ENCODE measurements at regions not wholly inside any gene's neighbourhood (a gene's known extent, or its start where the extent isn't known, plus 50 kb on each side); places are given as distances from the start of the nearest gene placed in this dataset.
A peak's percentile ranks its signal among the peaks of the same experiment; 100 is the strongest.

- DNase-seq (ENCODE audit: low spot score) (no peak), ATAC-seq (peak; percentile 30; the same call in 1 of the 3 replicates)
- H3K27me3 Mint-ChIP-seq (ENCODE audit: insufficient read depth, low read depth, poor library complexity): peaks cover 6% of the 10 kb centered on the region
- H3K79me2 ChIP-seq (replicated peaks; ENCODE audit: insufficient read depth): no peaks in the 10 kb centered on the region
- no peak for TF ChIP-seq EZH2 (IDR thresholded peaks at IDR 0.05; ENCODE audit: low read depth, unreplicated experiment)
- no peak for TF ChIP-seq ZNF114 (CRISPR knock-in tag; IDR thresholded peaks at IDR 0.05)
- no peak for TF ChIP-seq CTCF (conservative IDR thresholded peaks at IDR 0.05; ENCODE audit: low read depth in 2 of 2)
- TF ChIP-seq REST (IDR thresholded peaks at IDR 0.05; ENCODE audit: unreplicated experiment): no peak
- TF ChIP-seq NANOG (IDR thresholded peaks at IDR 0.05; ENCODE audit: borderline replicate concordance): no peak
- no peak for TF ChIP-seq STAT1 (IDR thresholded peaks at IDR 0.05; ENCODE audit: unreplicated experiment)
- no peak for TF ChIP-seq ZNF331 (CRISPR knock-in tag; IDR thresholded peaks at IDR 0.05; ENCODE audit: low read depth)
- no peak for TF ChIP-seq ETS1 (IDR thresholded peaks at IDR 0.05)
- TF ChIP-seq, protein P1, sequence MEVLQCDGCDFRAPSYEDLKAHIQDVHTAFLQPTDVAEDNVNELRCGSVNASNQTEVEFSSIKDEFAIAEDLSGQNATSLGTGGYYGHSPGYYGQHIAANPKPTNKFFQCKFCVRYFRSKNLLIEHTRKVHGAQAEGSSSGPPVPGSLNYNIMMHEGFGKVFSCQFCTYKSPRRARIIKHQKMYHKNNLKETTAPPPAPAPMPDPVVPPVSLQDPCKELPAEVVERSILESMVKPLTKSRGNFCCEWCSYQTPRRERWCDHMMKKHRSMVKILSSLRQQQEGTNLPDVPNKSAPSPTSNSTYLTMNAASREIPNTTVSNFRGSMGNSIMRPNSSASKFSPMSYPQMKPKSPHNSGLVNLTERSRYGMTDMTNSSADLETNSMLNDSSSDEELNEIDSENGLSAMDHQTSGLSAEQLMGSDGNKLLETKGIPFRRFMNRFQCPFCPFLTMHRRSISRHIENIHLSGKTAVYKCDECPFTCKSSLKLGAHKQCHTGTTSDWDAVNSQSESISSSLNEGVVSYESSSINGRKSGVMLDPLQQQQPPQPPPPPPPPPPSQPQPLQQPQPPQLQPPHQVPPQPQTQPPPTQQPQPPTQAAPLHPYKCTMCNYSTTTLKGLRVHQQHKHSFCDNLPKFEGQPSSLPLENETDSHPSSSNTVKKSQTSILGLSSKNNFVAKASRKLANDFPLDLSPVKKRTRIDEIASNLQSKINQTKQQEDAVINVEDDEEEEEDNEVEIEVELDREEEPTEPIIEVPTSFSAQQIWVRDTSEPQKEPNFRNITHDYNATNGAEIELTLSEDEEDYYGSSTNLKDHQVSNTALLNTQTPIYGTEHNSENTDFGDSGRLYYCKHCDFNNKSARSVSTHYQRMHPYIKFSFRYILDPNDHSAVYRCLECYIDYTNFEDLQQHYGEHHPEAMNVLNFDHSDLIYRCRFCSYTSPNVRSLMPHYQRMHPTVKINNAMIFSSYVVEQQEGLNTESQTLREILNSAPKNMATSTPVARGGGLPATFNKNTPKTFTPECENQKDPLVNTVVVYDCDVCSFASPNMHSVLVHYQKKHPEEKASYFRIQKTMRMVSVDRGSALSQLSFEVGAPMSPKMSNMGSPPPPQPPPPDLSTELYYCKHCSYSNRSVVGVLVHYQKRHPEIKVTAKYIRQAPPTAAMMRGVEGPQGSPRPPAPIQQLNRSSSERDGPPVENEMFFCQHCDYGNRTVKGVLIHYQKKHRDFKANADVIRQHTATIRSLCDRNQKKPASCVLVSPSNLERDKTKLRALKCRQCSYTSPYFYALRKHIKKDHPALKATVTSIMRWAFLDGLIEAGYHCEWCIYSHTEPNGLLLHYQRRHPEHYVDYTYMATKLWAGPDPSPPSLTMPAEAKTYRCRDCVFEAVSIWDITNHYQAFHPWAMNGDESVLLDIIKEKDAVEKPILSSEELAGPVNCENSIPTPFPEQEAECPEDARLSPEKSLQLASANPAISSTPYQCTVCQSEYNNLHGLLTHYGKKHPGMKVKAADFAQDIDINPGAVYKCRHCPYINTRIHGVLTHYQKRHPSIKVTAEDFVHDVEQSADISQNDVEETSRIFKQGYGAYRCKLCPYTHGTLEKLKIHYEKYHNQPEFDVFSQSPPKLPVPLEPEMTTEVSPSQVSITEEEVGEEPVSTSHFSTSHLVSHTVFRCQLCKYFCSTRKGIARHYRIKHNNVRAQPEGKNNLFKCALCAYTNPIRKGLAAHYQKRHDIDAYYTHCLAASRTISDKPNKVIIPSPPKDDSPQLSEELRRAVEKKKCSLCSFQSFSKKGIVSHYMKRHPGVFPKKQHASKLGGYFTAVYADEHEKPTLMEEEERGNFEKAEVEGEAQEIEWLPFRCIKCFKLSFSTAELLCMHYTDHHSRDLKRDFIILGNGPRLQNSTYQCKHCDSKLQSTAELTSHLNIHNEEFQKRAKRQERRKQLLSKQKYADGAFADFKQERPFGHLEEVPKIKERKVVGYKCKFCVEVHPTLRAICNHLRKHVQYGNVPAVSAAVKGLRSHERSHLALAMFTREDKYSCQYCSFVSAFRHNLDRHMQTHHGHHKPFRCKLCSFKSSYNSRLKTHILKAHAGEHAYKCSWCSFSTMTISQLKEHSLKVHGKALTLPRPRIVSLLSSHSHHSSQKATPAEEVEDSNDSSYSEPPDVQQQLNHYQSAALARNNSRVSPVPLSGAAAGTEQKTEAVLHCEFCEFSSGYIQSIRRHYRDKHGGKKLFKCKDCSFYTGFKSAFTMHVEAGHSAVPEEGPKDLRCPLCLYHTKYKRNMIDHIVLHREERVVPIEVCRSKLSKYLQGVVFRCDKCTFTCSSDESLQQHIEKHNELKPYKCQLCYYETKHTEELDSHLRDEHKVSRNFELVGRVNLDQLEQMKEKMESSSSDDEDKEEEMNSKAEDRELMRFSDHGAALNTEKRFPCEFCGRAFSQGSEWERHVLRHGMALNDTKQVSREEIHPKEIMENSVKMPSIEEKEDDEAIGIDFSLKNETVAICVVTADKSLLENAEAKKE (CRISPR knock-in tag; IDR thresholded peaks at IDR 0.05): no peak
- no peak for TF ChIP-seq JUNB (IDR thresholded peaks at IDR 0.05; ENCODE audit: unreplicated experiment)
- no peak for TF ChIP-seq POLR2AphosphoS5 (IDR thresholded peaks at IDR 0.05; ENCODE audit: low read depth)
- TF ChIP-seq CREB1 (CRISPR knock-in tag; IDR thresholded peaks at IDR 0.05; ENCODE audit: low read depth): no peak
- no peak for TF ChIP-seq EZH2phosphoT487 (IDR thresholded peaks at IDR 0.05; ENCODE audit: unreplicated experiment)
- H3K27ac Mint-ChIP-seq: no peak overlapping the region
- H3K27me3 ChIP-seq (ENCODE audit: insufficient read depth): no peaks in the 10 kb centered on the region
- H3K4me3 Mint-ChIP-seq: no peak overlapping the region
- H3K4me2 ChIP-seq: no peak overlapping the region
- no peak overlapping the region; the same call in 1 of the 2 replicates for H2AFZ ChIP-seq
- no peaks in the 10 kb centered on the region; the same call in 1 of the 2 replicates for H3K4me1 ChIP-seq (ENCODE audit: insufficient read depth)
- no peaks in the 10 kb centered on the region; the same call in 1 of the 3 replicates for H3K4me1 Mint-ChIP-seq
- H3K9me2 ChIP-seq (ENCODE audit: insufficient read depth): peaks cover 12% of the 10 kb centered on the region; the same call in 1 of the 2 replicates
- no peaks in the 10 kb centered on the region for H4K20me1 ChIP-seq (replicated peaks; ENCODE audit: insufficient read depth)
- H3K4me3 ChIP-seq: no peak overlapping the region
- H3K27ac ChIP-seq (ENCODE audit: low read depth): no peak overlapping the region
- H3K9me3 Mint-ChIP-seq: no peaks in the 10 kb centered on the region
- H3K36me3 Mint-ChIP-seq (ENCODE audit: low read depth): no peaks in the 10 kb centered on the region
- no peaks in the 10 kb centered on the region for H3K36me3 ChIP-seq (ENCODE audit: insufficient read depth)
- H3F3A ChIP-seq (replicated peaks; ENCODE audit: low read depth): no peaks in the 10 kb centered on the region
These were observed 258.8 kb downstream of the ZNF536 start for GRCh38 chr19:30631033-30631370.
